ENCODE measurements at regions not wholly inside any gene's neighbourhood (a gene's known extent, or its start where the extent isn't known, plus 50 kb on each side); places are given as distances from the start of the nearest gene placed in this dataset.

DNA sequence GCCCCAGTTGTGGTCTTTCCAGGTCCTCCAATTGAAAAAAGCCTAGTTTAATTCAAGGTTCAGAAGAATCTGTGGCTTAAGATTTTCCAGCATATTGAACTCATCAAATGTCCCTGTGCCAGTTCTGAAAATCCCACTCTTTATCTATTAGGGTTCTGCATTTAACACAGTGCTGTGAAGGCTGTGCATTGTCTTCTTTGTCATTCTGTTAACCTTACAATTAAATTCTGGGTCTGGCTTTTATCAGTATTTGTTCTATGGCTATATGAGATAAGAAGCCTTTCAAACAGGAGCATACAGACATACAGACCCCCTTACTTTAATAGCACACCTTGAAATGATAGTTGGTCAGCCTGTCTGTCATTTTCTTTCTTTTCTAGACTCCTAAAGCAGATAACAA lies 362.1 kb upstream of the DACH1 start:
- Mint-ChIP-seq H3K36me3 (ENCODE audit: low read depth) (no peaks in the 10 kb centered on the region), H3K27me3 (no peaks in the 10 kb centered on the region), H3K9me3 (no peaks in the 10 kb centered on the region), H3K27ac (no peak overlapping the region), H3K4me3 (no peak overlapping the region), H3K4me1 (ENCODE audit: low read depth) (no peaks in the 10 kb centered on the region)
- CTCF ChIA-PET = no interaction called here
- Histone ChIP-seq H3K9me3 (ENCODE audit: control insufficient read depth in 1 of 2, insufficient read depth in 1 of 2, low read length in 2 of 2) (no peaks in the 10 kb centered on the region), H3K4me3 (ENCODE audit: low read length) (no peak overlapping the region), H3K36me3 (ENCODE audit: insufficient read depth, low read length) (no peaks in the 10 kb centered on the region), H3K27ac (ENCODE audit: low read depth in 1 of 2, low read length in 2 of 2) (no peak overlapping the region), H3K27me3 (ENCODE audit: control insufficient read depth in 1 of 2, insufficient read depth in 2 of 2, low read length in 2 of 2) (no peaks in the 10 kb centered on the region), H3K4me1 (ENCODE audit: insufficient read depth, low read length) (no peaks in the 10 kb centered on the region)
- DNase-seq = no peak
- TF ChIP-seq, protein P1, sequence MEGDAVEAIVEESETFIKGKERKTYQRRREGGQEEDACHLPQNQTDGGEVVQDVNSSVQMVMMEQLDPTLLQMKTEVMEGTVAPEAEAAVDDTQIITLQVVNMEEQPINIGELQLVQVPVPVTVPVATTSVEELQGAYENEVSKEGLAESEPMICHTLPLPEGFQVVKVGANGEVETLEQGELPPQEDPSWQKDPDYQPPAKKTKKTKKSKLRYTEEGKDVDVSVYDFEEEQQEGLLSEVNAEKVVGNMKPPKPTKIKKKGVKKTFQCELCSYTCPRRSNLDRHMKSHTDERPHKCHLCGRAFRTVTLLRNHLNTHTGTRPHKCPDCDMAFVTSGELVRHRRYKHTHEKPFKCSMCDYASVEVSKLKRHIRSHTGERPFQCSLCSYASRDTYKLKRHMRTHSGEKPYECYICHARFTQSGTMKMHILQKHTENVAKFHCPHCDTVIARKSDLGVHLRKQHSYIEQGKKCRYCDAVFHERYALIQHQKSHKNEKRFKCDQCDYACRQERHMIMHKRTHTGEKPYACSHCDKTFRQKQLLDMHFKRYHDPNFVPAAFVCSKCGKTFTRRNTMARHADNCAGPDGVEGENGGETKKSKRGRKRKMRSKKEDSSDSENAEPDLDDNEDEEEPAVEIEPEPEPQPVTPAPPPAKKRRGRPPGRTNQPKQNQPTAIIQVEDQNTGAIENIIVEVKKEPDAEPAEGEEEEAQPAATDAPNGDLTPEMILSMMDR (IDR thresholded peaks at IDR 0.05) = no peak
- intact Hi-C loops (cut with DNase I, micrococcal nuclease) = no loop called here
- POLR2A ChIA-PET = no interaction called here
- ATAC-seq (ENCODE audit: poor library complexity) = no peak

DNA sequence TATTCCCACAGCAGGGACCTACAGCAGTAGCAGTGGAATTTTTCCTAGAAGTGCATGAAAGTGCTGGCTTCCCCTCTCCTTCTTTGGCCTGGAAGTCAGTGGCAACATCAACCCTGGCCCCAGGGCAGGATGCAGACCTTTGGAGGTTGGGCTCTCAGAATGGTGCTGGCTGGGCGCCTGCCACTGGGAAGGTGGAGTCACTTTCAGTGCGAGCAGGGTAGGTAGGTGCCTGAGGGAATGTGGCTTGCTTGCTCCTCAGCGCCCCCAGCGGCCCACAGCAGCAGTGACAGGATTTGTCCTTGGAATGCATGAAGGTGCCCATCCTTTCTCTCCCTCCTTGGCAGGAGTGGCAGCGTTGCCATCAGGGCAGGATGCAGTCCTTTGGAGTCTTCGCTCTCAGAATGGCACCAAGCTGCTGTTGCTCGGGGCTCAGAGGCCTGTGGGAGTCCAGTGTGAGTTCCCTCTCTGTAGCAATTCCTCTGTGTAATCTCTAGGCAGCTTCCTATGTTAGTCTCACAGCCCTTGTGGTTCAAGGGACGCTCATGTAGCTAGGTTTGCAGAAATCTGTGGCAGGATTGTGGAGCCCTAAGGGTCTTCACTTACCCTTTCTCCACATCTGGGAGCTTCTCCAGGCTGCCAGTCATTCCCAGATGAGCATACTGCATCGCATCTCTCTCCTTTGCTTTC lies 354.4 kb upstream of the DACH1 start:
- intact Hi-C loops (cut with DNase I, micrococcal nuclease) = no loop called here
- Mint-ChIP-seq H3K9me3 (peaks cover 13% of the 10 kb centered on the region), H3K4me1 (ENCODE audit: low read depth) (no peaks in the 10 kb centered on the region), H3K27me3 (no peaks in the 10 kb centered on the region), H3K4me3 (no peak overlapping the region), H3K36me3 (ENCODE audit: low read depth) (no peaks in the 10 kb centered on the region), H3K27ac (no peak overlapping the region)
- no peak overlapping the region for H3K27ac ChIP-seq (ENCODE audit: low read depth in 1 of 2, low read length in 2 of 2)
- ChIA-PET CTCF (no interaction called here), POLR2A (no interaction called here)
- ATAC-seq (ENCODE audit: poor library complexity) (no peak), DNase-seq (no peak)
- H3K4me1 ChIP-seq (ENCODE audit: insufficient read depth, low read length) = no peaks in the 10 kb centered on the region
- H3K9me3 ChIP-seq (ENCODE audit: control insufficient read depth in 1 of 2, insufficient read depth in 1 of 2, low read length in 2 of 2) = peaks cover 0 to 13% of the 10 kb centered on the region in 2 experiments
- no peaks in the 10 kb centered on the region for H3K27me3 ChIP-seq (ENCODE audit: control insufficient read depth in 1 of 2, insufficient read depth in 2 of 2, low read length in 2 of 2)
- H3K36me3 ChIP-seq (ENCODE audit: insufficient read depth, low read length) = no peaks in the 10 kb centered on the region
- H3K4me3 ChIP-seq (ENCODE audit: low read length) = no peak overlapping the region
- TF ChIP-seq, protein P1 (IDR thresholded peaks at IDR 0.05) = no peak

DNA sequence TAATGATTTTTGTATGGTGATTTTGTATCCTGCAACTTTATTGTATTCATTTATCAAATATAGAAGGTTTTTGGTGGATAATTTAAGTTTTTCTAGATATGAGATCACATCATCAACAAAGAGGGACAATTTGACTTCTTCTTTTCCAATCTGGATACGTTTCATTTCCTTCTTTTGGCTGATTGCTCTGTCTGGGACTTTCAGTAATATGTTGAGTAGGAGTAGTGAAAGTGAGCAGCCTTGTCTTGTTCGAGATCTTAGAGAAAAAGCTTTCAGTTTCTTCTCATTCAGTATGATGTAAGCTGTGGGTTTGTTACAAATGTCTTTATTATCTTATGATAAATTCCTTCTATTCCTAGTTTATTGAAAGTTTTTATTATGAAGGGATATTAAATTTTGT lies 352.0 kb upstream of the DACH1 start:
- Histone ChIP-seq H3K9me3 (ENCODE audit: control insufficient read depth in 1 of 2, insufficient read depth in 1 of 2, low read length in 2 of 2) (peaks cover 0 to 13% of the 10 kb centered on the region in 2 experiments), H3K27ac (ENCODE audit: low read depth in 1 of 2, low read length in 2 of 2) (no peak overlapping the region), H3K36me3 (ENCODE audit: insufficient read depth, low read length) (no peaks in the 10 kb centered on the region), H3K4me1 (ENCODE audit: insufficient read depth, low read length) (no peaks in the 10 kb centered on the region), H3K4me3 (ENCODE audit: low read length) (no peak overlapping the region), H3K27me3 (ENCODE audit: control insufficient read depth in 1 of 2, insufficient read depth in 2 of 2, low read length in 2 of 2) (no peaks in the 10 kb centered on the region)
- no peak overlapping the region for H3K27ac Mint-ChIP-seq
- no peaks in the 10 kb centered on the region for H3K27me3 Mint-ChIP-seq
- peaks cover 13% of the 10 kb centered on the region for H3K9me3 Mint-ChIP-seq
- TF ChIP-seq, protein P1 (IDR thresholded peaks at IDR 0.05) = no peak
- H3K4me3 Mint-ChIP-seq = no peak overlapping the region
- H3K36me3 Mint-ChIP-seq (ENCODE audit: low read depth) = no peaks in the 10 kb centered on the region
- intact Hi-C loops (cut with DNase I, micrococcal nuclease) = no loop called here
- CTCF ChIA-PET = no interaction called here
- DNase-seq = peak in 1 of 14 experiments; percentile 2
- no peaks in the 10 kb centered on the region for H3K4me1 Mint-ChIP-seq (ENCODE audit: low read depth)
- POLR2A ChIA-PET = interaction anchor here (0.6 kb wide), 1 partner anchor 27 kb away, joined by 3 read pairs; no protein-coding TSS in a partner anchor
- ATAC-seq (ENCODE audit: poor library complexity) = no peak
